ENCODE measurements at regions not wholly inside any gene's neighbourhood (a gene's known extent, or its start where the extent isn't known, plus 50 kb on each side); places are given as distances from the start of the nearest gene placed in this dataset.

DNA sequence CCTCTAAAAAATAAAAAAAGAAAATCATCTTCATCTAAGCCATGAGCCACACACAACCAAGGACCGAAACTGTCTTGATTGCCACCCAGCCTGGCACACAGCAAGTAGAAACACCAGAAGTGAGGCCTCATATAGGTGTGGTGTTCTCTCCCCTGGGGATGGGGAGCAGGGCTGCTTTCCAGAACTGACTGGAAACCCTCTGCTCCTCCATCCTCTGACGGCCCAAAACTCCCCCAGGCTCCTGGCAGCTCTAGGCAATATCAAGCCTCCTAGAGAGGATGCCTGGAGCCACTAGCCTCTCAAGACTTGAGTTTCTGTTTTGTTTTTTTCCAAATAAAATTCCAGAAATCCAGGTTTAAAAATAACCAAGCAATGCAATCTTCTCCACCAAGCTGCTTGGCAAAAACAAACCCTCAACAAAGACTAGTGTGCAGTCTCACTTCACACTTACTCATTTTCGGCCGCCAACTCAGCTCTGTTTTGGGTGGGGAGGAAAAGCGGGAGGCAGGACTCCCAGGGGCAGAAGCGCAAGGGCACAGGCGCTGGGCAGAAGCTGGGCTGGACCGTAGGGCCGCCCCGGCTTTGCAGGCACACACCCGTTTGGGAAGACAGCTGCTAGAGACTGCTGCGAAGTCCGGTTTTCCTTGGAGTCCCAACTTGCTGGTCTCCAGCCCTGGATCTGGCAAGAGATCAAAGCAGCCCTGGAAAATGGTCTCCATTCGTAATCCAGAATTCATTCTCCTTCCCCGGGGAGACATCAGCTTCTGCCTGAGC lies 78.2 kb upstream of the CAPZB start:
- Histone ChIP-seq H3K9me3 (ENCODE audit: control insufficient read depth in 4 of 4, low read length in 3 of 4) (no peaks in the 10 kb centered on the region), H3K36me3 (ENCODE audit: control insufficient read depth in 4 of 4, insufficient read depth in 3 of 4, low read depth in 1 of 4, low read length in 3 of 4) (no peaks in the 10 kb centered on the region), H3K27me3 (ENCODE audit: control insufficient read depth in 4 of 4, insufficient read depth in 4 of 4, low read length in 3 of 4) (no peaks in the 10 kb centered on the region), H3K4me3 (ENCODE audit: low read depth in 1 of 3, low read length in 3 of 3) (no peak overlapping the region), H3K27ac (ENCODE audit: low read depth in 1 of 2, low read length in 2 of 2) (no peak overlapping the region), H3K4me1 (ENCODE audit: control insufficient read depth in 4 of 4, insufficient read depth in 4 of 4, low read length in 3 of 4) (no peaks in the 10 kb centered on the region), H3K9ac (ENCODE audit: low read depth in 1 of 2, low read length in 2 of 2) (no peak overlapping the region)
- 79% methylated on average over 15 of the region's 15 CpGs for WGBS
- DNase-seq (ENCODE audit: low spot score): no peak
- TF ChIP-seq, protein P1, sequence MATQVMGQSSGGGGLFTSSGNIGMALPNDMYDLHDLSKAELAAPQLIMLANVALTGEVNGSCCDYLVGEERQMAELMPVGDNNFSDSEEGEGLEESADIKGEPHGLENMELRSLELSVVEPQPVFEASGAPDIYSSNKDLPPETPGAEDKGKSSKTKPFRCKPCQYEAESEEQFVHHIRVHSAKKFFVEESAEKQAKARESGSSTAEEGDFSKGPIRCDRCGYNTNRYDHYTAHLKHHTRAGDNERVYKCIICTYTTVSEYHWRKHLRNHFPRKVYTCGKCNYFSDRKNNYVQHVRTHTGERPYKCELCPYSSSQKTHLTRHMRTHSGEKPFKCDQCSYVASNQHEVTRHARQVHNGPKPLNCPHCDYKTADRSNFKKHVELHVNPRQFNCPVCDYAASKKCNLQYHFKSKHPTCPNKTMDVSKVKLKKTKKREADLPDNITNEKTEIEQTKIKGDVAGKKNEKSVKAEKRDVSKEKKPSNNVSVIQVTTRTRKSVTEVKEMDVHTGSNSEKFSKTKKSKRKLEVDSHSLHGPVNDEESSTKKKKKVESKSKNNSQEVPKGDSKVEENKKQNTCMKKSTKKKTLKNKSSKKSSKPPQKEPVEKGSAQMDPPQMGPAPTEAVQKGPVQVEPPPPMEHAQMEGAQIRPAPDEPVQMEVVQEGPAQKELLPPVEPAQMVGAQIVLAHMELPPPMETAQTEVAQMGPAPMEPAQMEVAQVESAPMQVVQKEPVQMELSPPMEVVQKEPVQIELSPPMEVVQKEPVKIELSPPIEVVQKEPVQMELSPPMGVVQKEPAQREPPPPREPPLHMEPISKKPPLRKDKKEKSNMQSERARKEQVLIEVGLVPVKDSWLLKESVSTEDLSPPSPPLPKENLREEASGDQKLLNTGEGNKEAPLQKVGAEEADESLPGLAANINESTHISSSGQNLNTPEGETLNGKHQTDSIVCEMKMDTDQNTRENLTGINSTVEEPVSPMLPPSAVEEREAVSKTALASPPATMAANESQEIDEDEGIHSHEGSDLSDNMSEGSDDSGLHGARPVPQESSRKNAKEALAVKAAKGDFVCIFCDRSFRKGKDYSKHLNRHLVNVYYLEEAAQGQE (IDR thresholded peaks at IDR 0.05): no peak
- TF ChIP-seq, protein P2, sequence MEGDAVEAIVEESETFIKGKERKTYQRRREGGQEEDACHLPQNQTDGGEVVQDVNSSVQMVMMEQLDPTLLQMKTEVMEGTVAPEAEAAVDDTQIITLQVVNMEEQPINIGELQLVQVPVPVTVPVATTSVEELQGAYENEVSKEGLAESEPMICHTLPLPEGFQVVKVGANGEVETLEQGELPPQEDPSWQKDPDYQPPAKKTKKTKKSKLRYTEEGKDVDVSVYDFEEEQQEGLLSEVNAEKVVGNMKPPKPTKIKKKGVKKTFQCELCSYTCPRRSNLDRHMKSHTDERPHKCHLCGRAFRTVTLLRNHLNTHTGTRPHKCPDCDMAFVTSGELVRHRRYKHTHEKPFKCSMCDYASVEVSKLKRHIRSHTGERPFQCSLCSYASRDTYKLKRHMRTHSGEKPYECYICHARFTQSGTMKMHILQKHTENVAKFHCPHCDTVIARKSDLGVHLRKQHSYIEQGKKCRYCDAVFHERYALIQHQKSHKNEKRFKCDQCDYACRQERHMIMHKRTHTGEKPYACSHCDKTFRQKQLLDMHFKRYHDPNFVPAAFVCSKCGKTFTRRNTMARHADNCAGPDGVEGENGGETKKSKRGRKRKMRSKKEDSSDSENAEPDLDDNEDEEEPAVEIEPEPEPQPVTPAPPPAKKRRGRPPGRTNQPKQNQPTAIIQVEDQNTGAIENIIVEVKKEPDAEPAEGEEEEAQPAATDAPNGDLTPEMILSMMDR (IDR thresholded peaks at IDR 0.05; ENCODE audit: low read depth, low read length, missing input control): no peak
- no peak for TF ChIP-seq SP1 (IDR thresholded peaks at IDR 0.05)
- TF ChIP-seq NR2F2 (IDR thresholded peaks at IDR 0.05): no peak
- no peak for TF ChIP-seq YY1 (IDR thresholded peaks at IDR 0.05)
- TF ChIP-seq TAF1 (conservative IDR thresholded peaks at IDR 0.05): no peak
- no peak for TF ChIP-seq RAD21 (IDR thresholded peaks at IDR 0.05)
- TF ChIP-seq HNF4A (conservative IDR thresholded peaks at IDR 0.05): no peak
- TF ChIP-seq HNF4G (IDR thresholded peaks at IDR 0.05): no peak
- no peak for TF ChIP-seq RXRA (IDR thresholded peaks at IDR 0.05)
- TF ChIP-seq MAX (IDR thresholded peaks at IDR 0.05): no peak
- TF ChIP-seq FOXA1 (IDR thresholded peaks at IDR 0.05): no peak
- no peak for TF ChIP-seq JUND (IDR thresholded peaks at IDR 0.05)
- TF ChIP-seq GABPA (IDR thresholded peaks at IDR 0.05 in 1 of 2, conservative IDR thresholded peaks at IDR 0.05 in 1 of 2): no peak
- no peak for TF ChIP-seq EGR1 (IDR thresholded peaks at IDR 0.05; ENCODE audit: low read depth in 2 of 2)
- TF ChIP-seq, protein P3, sequence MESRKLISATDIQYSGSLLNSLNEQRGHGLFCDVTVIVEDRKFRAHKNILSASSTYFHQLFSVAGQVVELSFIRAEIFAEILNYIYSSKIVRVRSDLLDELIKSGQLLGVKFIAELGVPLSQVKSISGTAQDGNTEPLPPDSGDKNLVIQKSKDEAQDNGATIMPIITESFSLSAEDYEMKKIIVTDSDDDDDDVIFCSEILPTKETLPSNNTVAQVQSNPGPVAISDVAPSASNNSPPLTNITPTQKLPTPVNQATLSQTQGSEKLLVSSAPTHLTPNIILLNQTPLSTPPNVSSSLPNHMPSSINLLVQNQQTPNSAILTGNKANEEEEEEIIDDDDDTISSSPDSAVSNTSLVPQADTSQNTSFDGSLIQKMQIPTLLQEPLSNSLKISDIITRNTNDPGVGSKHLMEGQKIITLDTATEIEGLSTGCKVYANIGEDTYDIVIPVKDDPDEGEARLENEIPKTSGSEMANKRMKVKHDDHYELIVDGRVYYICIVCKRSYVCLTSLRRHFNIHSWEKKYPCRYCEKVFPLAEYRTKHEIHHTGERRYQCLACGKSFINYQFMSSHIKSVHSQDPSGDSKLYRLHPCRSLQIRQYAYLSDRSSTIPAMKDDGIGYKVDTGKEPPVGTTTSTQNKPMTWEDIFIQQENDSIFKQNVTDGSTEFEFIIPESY (IDR thresholded peaks at IDR 0.05): no peak

All from liver (tissue), 8 donors.